DOHH2 (cell line): ENCODE measurements at regions not wholly inside any gene's neighbourhood (a gene's known extent, or its start where the extent isn't known, plus 50 kb on each side); places are given as distances from the start of the nearest gene placed in this dataset.

Experiments used
- CTCF ChIP-seq: fragments of 200-600 bp; sonication (generic); IDR thresholded peaks from one replicate; pipeline ENCODE4 v1.5.1; 2014; ENCODE audit warnings: antibody characterized with exemption, mild to moderate bottlenecking, low read depth, low read length; ENCODE audit not compliant: poor library complexity, severe bottlenecking
- EZH2phosphoT487 ChIP-seq: fragments of 200-600 bp; sonication (generic); IDR thresholded peaks from 2 replicates; pipeline ENCODE4 v1.6.1; 2017; ENCODE audit warnings: borderline replicate concordance, mild to moderate bottlenecking, antibody characterized with exemption, low read length, moderate library complexity, mixed read lengths

- TF ChIP-seq CTCF (no peak), EZH2phosphoT487 (no peak)
Observed at GRCh38 chr3:127053026-127053425, 70.1 kb downstream of the PLXNA1 start.
